Brain pericyte (primary cell): ENCODE measurements at regions not wholly inside any gene's neighbourhood (a gene's known extent, or its start where the extent isn't known, plus 50 kb on each side); places are given as distances from the start of the nearest gene placed in this dataset.

Experiments used
- DNase-seq: peaks from one replicate; pipeline ENCODE4 v3.0.0-alpha.2; 2012; ENCODE audit warnings: low read depth, low spot score

GRCh38 chr5:112625689-112626438 lies 111.8 kb upstream of the APC start:
- no peak for DNase-seq

GRCh38 chr5:112626715-112627114 lies 111.0 kb upstream of the APC start:
- DNase-seq = no peak

GRCh38 chr5:112628214-112628980 lies 109.3 kb upstream of the APC start:
- no peak for DNase-seq

- no peak for DNase-seq
Observed at GRCh38 chr5:112630246-112631009, 107.3 kb upstream of the APC start.

- DNase-seq = no peak
Observed at GRCh38 chr5:112634166-112634565, 103.5 kb upstream of the APC start.

GRCh38 chr5:112634796-112635195 lies 102.9 kb upstream of the APC start:
- no peak for DNase-seq

GRCh38 chr5:112635276-112635675 lies 102.4 kb upstream of the APC start:
- no peak for DNase-seq

GRCh38 chr5:112635771-112636731 lies 101.6 kb upstream of the APC start:
- DNase-seq = no peak

GRCh38 chr5:112636751-112637150 lies 100.9 kb upstream of the APC start:
- DNase-seq = no peak

- no peak for DNase-seq
Observed at GRCh38 chr5:112637343-112637742, 100.3 kb upstream of the APC start.

- DNase-seq = no peak
Observed at GRCh38 chr5:112640546-112640945, 97.1 kb upstream of the APC start.

- no peak for DNase-seq
Observed at GRCh38 chr5:112641515-112642110, 96.1 kb upstream of the APC start.

GRCh38 chr5:112642885-112643284 lies 94.8 kb upstream of the APC start:
- no peak for DNase-seq

- no peak for DNase-seq
Observed at GRCh38 chr5:112643339-112643971, 94.2 kb upstream of the APC start.

- no peak for DNase-seq
Observed at GRCh38 chr5:112646139-112646936, 91.3 kb upstream of the APC start.

GRCh38 chr5:112647428-112647827 lies 90.3 kb upstream of the APC start:
- no peak for DNase-seq

GRCh38 chr5:112648264-112648663 lies 89.4 kb upstream of the APC start:
- no peak for DNase-seq

- no peak for DNase-seq
Observed at GRCh38 chr5:112649882-112650281, 87.8 kb upstream of the APC start.

GRCh38 chr5:112653638-112654205 lies 84.0 kb upstream of the APC start:
- no peak for DNase-seq
